GM12878 (cell line): ENCODE measurements at regions not wholly inside any gene's neighbourhood (a gene's known extent, or its start where the extent isn't known, plus 50 kb on each side); places are given as distances from the start of the nearest gene placed in this dataset.

Experiments
- ATF2 ChIP-seq: IDR thresholded peaks from 2 replicates; pipeline ENCODE4 v1.6.1; 2012; ENCODE audit warnings: low read length, inconsistent platforms
- BHLHE40 ChIP-seq, 2 experiments: fragments of 450-650 bp in 1 of 2; IDR thresholded peaks; 2 replicates each; pipeline ENCODE4 v1.6.1; 2011 to 2017; ENCODE audit warnings: low read depth in 2 of 2, borderline replicate concordance in 1 of 2, improper control_type of control experiment in 1 of 2, low read length in 1 of 2, mild to moderate bottlenecking in 1 of 2
- CTCF ChIP-seq, 3 experiments: IDR thresholded peaks in 2 of 3; conservative IDR thresholded peaks in 1 of 3; 2 replicates each; pipeline ENCODE4 v1.5.1; 2011; ENCODE audit warnings: low read depth in 3 of 3, low read length in 3 of 3, mild to moderate bottlenecking in 3 of 3, control low read depth in 2 of 3, moderate library complexity in 2 of 3, inconsistent platforms in 1 of 3, mixed read lengths in 1 of 3; ENCODE audit not compliant: control insufficient read depth in 2 of 3, insufficient read depth in 1 of 3; ENCODE audit errors: extremely low read depth in 1 of 3
- ELK1 ChIP-seq: IDR thresholded peaks from 2 replicates; pipeline ENCODE4 v1.6.1; 2012; ENCODE audit warnings: low read depth, low read length, improper control_type of control experiment
- ESRRA ChIP-seq: IDR thresholded peaks from 2 replicates; pipeline ENCODE4 v1.6.1; 2012; ENCODE audit warnings: mild to moderate bottlenecking, low read length, improper control_type of control experiment
- EZH2 ChIP-seq: IDR thresholded peaks from 2 replicates; pipeline ENCODE4 v1.6.1; 2012; ENCODE audit warnings: low read depth, mild to moderate bottlenecking, control low read depth, inconsistent platforms, low read length, borderline replicate concordance; ENCODE audit not compliant: control insufficient read depth
- FOXM1 ChIP-seq: IDR thresholded peaks from 2 replicates; pipeline ENCODE4 v1.6.1; 2012; ENCODE audit warnings: low read depth, mild to moderate bottlenecking, inconsistent platforms, low read length, moderate library complexity
- IKZF1 ChIP-seq: fragments of 450-650 bp; conservative IDR thresholded peaks from 2 replicates; pipeline ENCODE4 v1.6.1; 2017; ENCODE audit warnings: antibody characterized with exemption, mild to moderate bottlenecking
- IRF4 ChIP-seq: IDR thresholded peaks from 2 replicates; pipeline ENCODE4 v1.6.1; 2011; ENCODE audit warnings: low read depth, low read length
- MAX ChIP-seq: IDR thresholded peaks from 2 replicates; pipeline ENCODE4 v1.6.1; 2012; ENCODE audit warnings: low read depth, low read length, improper control_type of control experiment
- PML ChIP-seq: IDR thresholded peaks from 2 replicates; pipeline ENCODE4 v1.6.1; 2012; ENCODE audit warnings: low read length, inconsistent platforms
- POLR2AphosphoS5 ChIP-seq: IDR thresholded peaks from 2 replicates; pipeline ENCODE4 v1.6.1; 2011; ENCODE audit warnings: mild to moderate bottlenecking, low read length, inconsistent platforms
- PRDM15 ChIP-seq: fragments of 450-650 bp; formaldehyde crosslinking; IDR thresholded peaks from 2 replicates; pipeline ENCODE4 v1.4.0; 2020; ENCODE audit warnings: mild to moderate bottlenecking, moderate library complexity
- REST ChIP-seq: IDR thresholded peaks from 2 replicates; pipeline ENCODE4 v1.6.1; 2012; ENCODE audit warnings: mild to moderate bottlenecking, low read depth, low read length

GRCh38 chrX:43002526-43003203 is 224.7 kb upstream of the PPP1R2C start:
- TF ChIP-seq PRDM15 (CRISPR knock-in tag) (no peak), CTCF (IDR thresholded peaks at IDR 0.05 in 2 of 3, conservative IDR thresholded peaks at IDR 0.05 in 1 of 3; ENCODE audit: control insufficient read depth in 2 of 3, extremely low read depth in 1 of 3, insufficient read depth in 1 of 3, low read depth in 3 of 3, low read length in 3 of 3) (no peak), ELK1 (no peak), EZH2 (no peak), POLR2AphosphoS5 (no peak), ESRRA (no peak), IKZF1 (peak; percentile 85), REST (no peak), PML (no peak), IRF4 (peak; percentile 79), MAX (no peak), BHLHE40 (IDR thresholded peaks at IDR 0.05; ENCODE audit: borderline replicate concordance in 1 of 2, low read depth in 2 of 2, low read length in 1 of 2) (peak; percentile 70 to 77), ATF2 (peak; percentile 43), FOXM1 (peak; percentile 91)
